Tibial nerve (tissue), 4 donors: ENCODE measurements at regions not wholly inside any gene's neighbourhood (a gene's known extent, or its start where the extent isn't known, plus 50 kb on each side); places are given as distances from the start of the nearest gene placed in this dataset.

Experiments used
- CTCF ChIP-seq, 5 experiments: fragments of 200-600 bp in 3 of 5; fragments of 450-650 bp in 2 of 5; sonication (generic) in 3 of 5; IDR thresholded peaks; one replicate each; pipeline ENCODE4 v1.5.1; 2016 to 2019; ENCODE audit warnings: antibody characterized with exemption in 5 of 5, mild to moderate bottlenecking in 3 of 5, moderate library complexity in 2 of 5
- EP300 ChIP-seq, 2 donors: sonication (generic); formaldehyde crosslinking; IDR thresholded peaks; one replicate each; pipeline ENCODE4 v1.6.1; 2017; ENCODE audit warnings: antibody characterized with exemption in 2 of 2, mild to moderate bottlenecking in 1 of 2
- POLR2A ChIP-seq, 2 donors: fragments of 450-650 bp; IDR thresholded peaks; one replicate each; pipeline ENCODE4 v1.6.1; 2017; ENCODE audit warnings: antibody characterized with exemption in 2 of 2, mild to moderate bottlenecking in 2 of 2, moderate library complexity in 2 of 2

DNA sequence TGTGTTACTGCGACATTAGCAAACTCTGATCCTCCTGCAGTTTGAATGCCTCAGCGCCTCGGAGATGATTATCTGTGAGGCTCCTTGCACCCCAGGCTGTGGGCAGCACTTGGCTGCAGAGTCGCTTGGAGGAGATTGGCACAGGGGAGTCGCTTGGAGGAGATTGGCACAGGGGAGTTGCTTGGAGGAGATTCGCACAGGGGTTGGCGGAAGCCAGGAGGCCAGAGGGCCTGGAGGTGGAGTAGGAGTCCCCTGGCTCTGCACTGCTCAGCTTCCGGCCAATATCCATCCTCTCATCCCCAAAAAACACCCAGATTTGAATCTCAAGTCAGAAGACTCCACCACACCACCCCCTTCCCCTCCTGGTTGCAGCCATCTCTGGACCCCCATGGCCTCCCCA, 192.6 kb upstream of the NECTIN1 start:
- TF ChIP-seq EP300 (IDR thresholded peaks at IDR 0.05), result no peak
- no peak for TF ChIP-seq CTCF (IDR thresholded peaks at IDR 0.05)
- no peak for TF ChIP-seq POLR2A (IDR thresholded peaks at IDR 0.05)
